GM12878 (cell line): ENCODE measurements at regions not wholly inside any gene's neighbourhood (a gene's known extent, or its start where the extent isn't known, plus 50 kb on each side); places are given as distances from the start of the nearest gene placed in this dataset.

Source experiments
- ATAC-seq: fragments of 200-7000 bp; cut with Tn5 transposase; 3 replicates; pipeline ENCODE4 v1.9.1; 2020; ENCODE audit warnings: mild to moderate bottlenecking, moderate library complexity
- BruUV-seq: library from RNA; stranded (reverse); fragments of 400-500 nt; replicated peaks from 2 replicates; lab custom pipeline; 2021; lab: Mats Ljungman, UMichigan
- CTCF ChIA-PET: fragments of 300-600 bp; sonication (Branson Sonifier 250); formaldehyde crosslinking; extraction: SDS; loops from one replicate; lab custom pipeline; 2021; ENCODE audit warnings: inconsistent platforms; lab: Yijun Ruan, JAX
- POLR2A ChIA-PET: fragments of 350-600 bp; formaldehyde crosslinking; extraction: SDS; loops from one replicate; lab custom pipeline; 2021; ENCODE audit warnings: inconsistent platforms; lab: Charles Lee
- RAD21 ChIA-PET: fragments of 300-600 bp; sonication (Branson Sonifier 250); formaldehyde crosslinking; loops from one replicate; lab custom pipeline; 2023; ENCODE audit warnings: antibody characterized with exemption; ENCODE audit not compliant: unreplicated experiment; lab: Charles Lee
- SMC1A ChIA-PET: fragments of 300-600 bp; sonication (Branson Sonifier 250); formaldehyde crosslinking; loops from one replicate; lab custom pipeline; 2023; ENCODE audit not compliant: unreplicated experiment, uncharacterized antibody; lab: Charles Lee
- DNase-seq: peaks from one replicate; pipeline ENCODE4 v3.0.0-alpha.2; 2011; ENCODE audit warnings: low read depth, low spot score
- FAIRE-seq: peaks from 3 replicates; lab custom pipeline; 2011; peaks lifted over from hg19 to GRCh38; lab: Jason Lieb, UNC
- H2AFZ ChIP-seq: 2 replicates; pipeline ENCODE4 v1.6.0; 2011; ENCODE audit warnings: low read depth, low read length, control low read depth; ENCODE audit not compliant: control insufficient read depth
- H3K27ac ChIP-seq: 2 replicates; pipeline ENCODE4 v1.5.1; 2011; ENCODE audit warnings: control low read depth; ENCODE audit not compliant: control insufficient read depth, insufficient read depth
- H3K27me3 ChIP-seq, 2 experiments: replicated peaks in 1 of 2; 2 replicates each; pipeline versions ENCODE4 v1.6.0 to v1.6.1; 2011; ENCODE audit warnings: low read length in 1 of 2; ENCODE audit not compliant: control insufficient read depth in 2 of 2, insufficient read depth in 2 of 2
- H3K36me3 ChIP-seq, 2 experiments: 2 replicates each; pipeline ENCODE4 v1.5.1; 2011; ENCODE audit warnings: low read length in 1 of 2; ENCODE audit not compliant: control insufficient read depth in 2 of 2, insufficient read depth in 2 of 2
- H3K4me1 ChIP-seq: 2 replicates; pipeline ENCODE4 v1.6.1; 2011; ENCODE audit warnings: mild to moderate bottlenecking, low read length, moderate library complexity, mixed read lengths; ENCODE audit not compliant: control insufficient read depth, insufficient read depth
- H3K4me2 ChIP-seq: 2 replicates; pipeline ENCODE4 v1.6.0; 2011; ENCODE audit warnings: control low read depth; ENCODE audit not compliant: control insufficient read depth, insufficient read depth
- H3K4me3 ChIP-seq: fragments of 200-600 bp; sonication (generic); 2 replicates; pipeline ENCODE4 v1.5.1; 2016
- H3K79me2 ChIP-seq: 2 replicates; pipeline ENCODE4 v1.6.0; 2011; ENCODE audit warnings: low read length; ENCODE audit not compliant: control insufficient read depth, insufficient read depth
- H3K9ac ChIP-seq: 2 replicates; pipeline ENCODE4 v1.8.0; 2011; ENCODE audit warnings: low read length, control low read depth, mixed read lengths; ENCODE audit not compliant: control insufficient read depth, insufficient read depth
- H3K9me3 ChIP-seq: replicated peaks from 3 replicates; pipeline ENCODE4 v1.5.1; 2011; ENCODE audit warnings: mild to moderate bottlenecking, low read length; ENCODE audit not compliant: control insufficient read depth, insufficient read depth
- H4K20me1 ChIP-seq: 2 replicates; pipeline ENCODE4 v1.6.0; 2011; ENCODE audit not compliant: control insufficient read depth, insufficient read depth
- BACH1 ChIP-seq: fragments of 450-650 bp; IDR thresholded peaks from 2 replicates; pipeline ENCODE4 v1.6.1; 2017; ENCODE audit warnings: mild to moderate bottlenecking, borderline replicate concordance
- CHD4 ChIP-seq: fragments of 200-600 bp; sonication (generic); IDR thresholded peaks from 2 replicates; pipeline ENCODE4 v1.6.1; 2016; ENCODE audit warnings: mild to moderate bottlenecking
- EGR1 ChIP-seq, 2 experiments: IDR thresholded peaks; 1 replicate in 1 of 2; 2 replicates in 1 of 2; pipeline ENCODE4 v1.6.1; 2011 to 2012; ENCODE audit warnings: low read depth in 2 of 2, low read length in 2 of 2, borderline replicate concordance in 1 of 2, mild to moderate bottlenecking in 1 of 2, moderate library complexity in 1 of 2
- HDAC2 ChIP-seq: fragments of 200-600 bp; sonication (generic); IDR thresholded peaks from 2 replicates; pipeline ENCODE4 v1.6.1; 2017
- MTA3 ChIP-seq: IDR thresholded peaks from 2 replicates; pipeline ENCODE4 v1.6.1; 2012; ENCODE audit warnings: low read length, inconsistent platforms, borderline replicate concordance
- PAX8 ChIP-seq: fragments of 450-650 bp; IDR thresholded peaks from 2 replicates; pipeline ENCODE4 v1.6.1; 2017; ENCODE audit warnings: mild to moderate bottlenecking, moderate library complexity
- SPI1 ChIP-seq: IDR thresholded peaks from 2 replicates; pipeline ENCODE4 v1.6.1; 2011; ENCODE audit warnings: low read depth, mild to moderate bottlenecking, low read length, moderate library complexity, borderline replicate concordance; ENCODE audit not compliant: insufficient read depth
- STAT1 ChIP-seq: fragments of 450-650 bp; conservative IDR thresholded peaks from 2 replicates; pipeline ENCODE4 v1.6.1; 2014; ENCODE audit warnings: antibody characterized with exemption, mild to moderate bottlenecking
- TCF7 ChIP-seq: IDR thresholded peaks from 2 replicates; pipeline ENCODE4 v1.6.1; 2014; ENCODE audit warnings: antibody characterized with exemption, borderline replicate concordance
- WGBS: methylation state at CpG from one replicate; pipeline ENCODE4 v1.1.6; 2016; ENCODE audit warnings: low lambda C conversion rate; ENCODE audit not compliant: insufficient replicate concordance, insufficient coverage; ENCODE audit errors: missing lambda C conversion rate; 5-methylcytosine and 5-hydroxymethylcytosine counted together
- in situ Hi-C: fragments of 300-500 bp; cut with MboI; formaldehyde crosslinking; loops from 9 replicates; pipeline ENCODE4 v1.14.3; 2018; ENCODE audit warnings: mixed read lengths
- intact Hi-C: fragments of 100-400 bp; cut with micrococcal nuclease; formaldehyde crosslinking; loops from one replicate; pipeline ENCODE4 v1.14.2; 2022; ENCODE audit not compliant: unreplicated experiment
- TF ChIP-seq, protein P1 (sequence below): fragments of 150-350 bp; IDR thresholded peaks from 2 replicates; pipeline ENCODE4 v1.6.1; 2016; ENCODE audit warnings: low read depth, low read length
- TF ChIP-seq, protein P2 (sequence below): fragments of 450-650 bp; IDR thresholded peaks from 2 replicates; pipeline ENCODE4 v1.6.1; 2014; ENCODE audit warnings: mild to moderate bottlenecking
- TF ChIP-seq, protein P3 (sequence below): IDR thresholded peaks from 2 replicates; pipeline ENCODE4 v1.6.1; 2012; ENCODE audit warnings: low read depth, low read length, improper control_type of control experiment

DNA sequence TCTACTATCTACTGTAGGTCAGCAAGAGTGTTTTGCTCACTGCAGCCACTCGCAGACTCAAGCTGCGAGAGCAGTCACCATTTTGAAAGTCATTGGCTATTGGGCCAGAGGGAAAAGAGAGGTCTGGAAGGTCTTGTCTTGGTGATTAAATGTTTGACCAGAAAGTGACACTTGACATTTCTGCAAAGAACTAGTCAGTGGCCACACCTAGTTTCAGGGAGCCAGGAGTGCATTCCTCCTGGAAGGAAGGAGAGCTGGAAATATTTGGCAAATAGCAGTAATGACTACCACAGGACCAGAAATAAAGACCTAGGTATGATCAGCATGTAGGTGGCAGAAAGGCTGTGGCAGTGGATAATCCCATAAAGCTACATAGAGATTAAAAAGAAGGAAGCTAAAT, 440.0 kb upstream of the PLXNA2 start:
- Histone ChIP-seq H2AFZ (no peak overlapping the region), H3K9me3 (no peaks in the 10 kb centered on the region), H3K27me3 (peaks cover 0 to 1% of the 10 kb centered on the region in 2 experiments; a peak in 2 of 4 replicates), H3K4me3 (no peak overlapping the region), H3K4me1 (no peaks in the 10 kb centered on the region), H3K9ac (no peak overlapping the region), H3K79me2 (no peaks in the 10 kb centered on the region), H3K36me3 (no peaks in the 10 kb centered on the region), H3K4me2 (no peak overlapping the region), H4K20me1 (no peaks in the 10 kb centered on the region), H3K27ac (no peak overlapping the region)
- FAIRE-seq: no peak
- 31% methylated on average over 2 of the region's 2 CpGs for WGBS
- ATAC-seq: no peak
- no peak for DNase-seq
- ChIA-PET SMC1A (interaction anchor here (0.6 kb wide), 1 partner anchor 104 kb away, joined by 3 read pairs; no protein-coding TSS in a partner anchor), POLR2A (no interaction called here), RAD21 (no interaction called here), CTCF (no interaction called here)
- no TSS peak for BruUV-seq
- intact Hi-C loops (no loop called here), in situ Hi-C loops (no loop called here)
- TF ChIP-seq, protein P1, sequence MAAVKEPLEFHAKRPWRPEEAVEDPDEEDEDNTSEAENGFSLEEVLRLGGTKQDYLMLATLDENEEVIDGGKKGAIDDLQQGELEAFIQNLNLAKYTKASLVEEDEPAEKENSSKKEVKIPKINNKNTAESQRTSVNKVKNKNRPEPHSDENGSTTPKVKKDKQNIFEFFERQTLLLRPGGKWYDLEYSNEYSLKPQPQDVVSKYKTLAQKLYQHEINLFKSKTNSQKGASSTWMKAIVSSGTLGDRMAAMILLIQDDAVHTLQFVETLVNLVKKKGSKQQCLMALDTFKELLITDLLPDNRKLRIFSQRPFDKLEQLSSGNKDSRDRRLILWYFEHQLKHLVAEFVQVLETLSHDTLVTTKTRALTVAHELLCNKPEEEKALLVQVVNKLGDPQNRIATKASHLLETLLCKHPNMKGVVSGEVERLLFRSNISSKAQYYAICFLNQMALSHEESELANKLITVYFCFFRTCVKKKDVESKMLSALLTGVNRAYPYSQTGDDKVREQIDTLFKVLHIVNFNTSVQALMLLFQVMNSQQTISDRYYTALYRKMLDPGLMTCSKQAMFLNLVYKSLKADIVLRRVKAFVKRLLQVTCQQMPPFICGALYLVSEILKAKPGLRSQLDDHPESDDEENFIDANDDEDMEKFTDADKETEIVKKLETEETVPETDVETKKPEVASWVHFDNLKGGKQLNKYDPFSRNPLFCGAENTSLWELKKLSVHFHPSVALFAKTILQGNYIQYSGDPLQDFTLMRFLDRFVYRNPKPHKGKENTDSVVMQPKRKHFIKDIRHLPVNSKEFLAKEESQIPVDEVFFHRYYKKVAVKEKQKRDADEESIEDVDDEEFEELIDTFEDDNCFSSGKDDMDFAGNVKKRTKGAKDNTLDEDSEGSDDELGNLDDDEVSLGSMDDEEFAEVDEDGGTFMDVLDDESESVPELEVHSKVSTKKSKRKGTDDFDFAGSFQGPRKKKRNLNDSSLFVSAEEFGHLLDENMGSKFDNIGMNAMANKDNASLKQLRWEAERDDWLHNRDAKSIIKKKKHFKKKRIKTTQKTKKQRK: no peak
- TF ChIP-seq SPI1 (no peak), MTA3 (no peak), TCF7 (no peak), BACH1 (no peak), STAT1 (no peak), PAX8 (no peak), CHD4 (no peak), HDAC2 (no peak), EGR1 (IDR thresholded peaks at IDR 0.05; ENCODE audit: borderline replicate concordance in 1 of 2, low read depth in 2 of 2, low read length in 2 of 2) (no peak)
- TF ChIP-seq, protein P2, sequence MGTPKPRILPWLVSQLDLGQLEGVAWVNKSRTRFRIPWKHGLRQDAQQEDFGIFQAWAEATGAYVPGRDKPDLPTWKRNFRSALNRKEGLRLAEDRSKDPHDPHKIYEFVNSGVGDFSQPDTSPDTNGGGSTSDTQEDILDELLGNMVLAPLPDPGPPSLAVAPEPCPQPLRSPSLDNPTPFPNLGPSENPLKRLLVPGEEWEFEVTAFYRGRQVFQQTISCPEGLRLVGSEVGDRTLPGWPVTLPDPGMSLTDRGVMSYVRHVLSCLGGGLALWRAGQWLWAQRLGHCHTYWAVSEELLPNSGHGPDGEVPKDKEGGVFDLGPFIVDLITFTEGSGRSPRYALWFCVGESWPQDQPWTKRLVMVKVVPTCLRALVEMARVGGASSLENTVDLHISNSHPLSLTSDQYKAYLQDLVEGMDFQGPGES: no peak
- TF ChIP-seq, protein P3, sequence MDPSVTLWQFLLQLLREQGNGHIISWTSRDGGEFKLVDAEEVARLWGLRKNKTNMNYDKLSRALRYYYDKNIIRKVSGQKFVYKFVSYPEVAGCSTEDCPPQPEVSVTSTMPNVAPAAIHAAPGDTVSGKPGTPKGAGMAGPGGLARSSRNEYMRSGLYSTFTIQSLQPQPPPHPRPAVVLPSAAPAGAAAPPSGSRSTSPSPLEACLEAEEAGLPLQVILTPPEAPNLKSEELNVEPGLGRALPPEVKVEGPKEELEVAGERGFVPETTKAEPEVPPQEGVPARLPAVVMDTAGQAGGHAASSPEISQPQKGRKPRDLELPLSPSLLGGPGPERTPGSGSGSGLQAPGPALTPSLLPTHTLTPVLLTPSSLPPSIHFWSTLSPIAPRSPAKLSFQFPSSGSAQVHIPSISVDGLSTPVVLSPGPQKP: no peak
